22Rv1 (cell line): ENCODE measurements at regions not wholly inside any gene's neighbourhood (a gene's known extent, or its start where the extent isn't known, plus 50 kb on each side); places are given as distances from the start of the nearest gene placed in this dataset.

ENCODE experiments used
- ZFX ChIP-seq: fragments of 450-650 bp; IDR thresholded peaks from 2 replicates; pipeline ENCODE4 v1.6.1; 2017; ENCODE audit warnings: antibody characterized with exemption, borderline replicate concordance
- TF ChIP-seq, protein P1 (sequence below): fragments of 450-650 bp; IDR thresholded peaks from 2 replicates; pipeline ENCODE4 v1.5.1; 2017; ENCODE audit warnings: mild to moderate bottlenecking

DNA sequence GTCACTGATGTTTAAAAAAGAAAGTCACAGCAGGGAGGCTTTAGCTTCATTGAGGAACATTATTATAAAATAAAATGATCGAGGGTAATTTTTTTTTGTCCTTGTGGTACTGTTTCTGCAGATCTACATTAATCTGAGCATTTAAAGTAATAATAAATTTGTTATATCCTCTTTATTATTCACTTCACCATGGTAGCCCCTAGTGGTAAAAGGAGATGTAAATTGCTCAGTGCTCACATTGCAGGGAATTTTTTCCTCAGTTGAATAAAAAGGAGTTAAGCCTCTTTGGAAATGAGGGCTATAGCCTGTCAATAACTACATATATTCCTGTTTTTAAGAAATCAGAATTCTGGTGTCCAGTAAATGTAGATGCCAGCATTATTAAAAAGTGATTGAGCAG, 99.7 kb upstream of the VPREB1 start:
- TF ChIP-seq, protein P1, sequence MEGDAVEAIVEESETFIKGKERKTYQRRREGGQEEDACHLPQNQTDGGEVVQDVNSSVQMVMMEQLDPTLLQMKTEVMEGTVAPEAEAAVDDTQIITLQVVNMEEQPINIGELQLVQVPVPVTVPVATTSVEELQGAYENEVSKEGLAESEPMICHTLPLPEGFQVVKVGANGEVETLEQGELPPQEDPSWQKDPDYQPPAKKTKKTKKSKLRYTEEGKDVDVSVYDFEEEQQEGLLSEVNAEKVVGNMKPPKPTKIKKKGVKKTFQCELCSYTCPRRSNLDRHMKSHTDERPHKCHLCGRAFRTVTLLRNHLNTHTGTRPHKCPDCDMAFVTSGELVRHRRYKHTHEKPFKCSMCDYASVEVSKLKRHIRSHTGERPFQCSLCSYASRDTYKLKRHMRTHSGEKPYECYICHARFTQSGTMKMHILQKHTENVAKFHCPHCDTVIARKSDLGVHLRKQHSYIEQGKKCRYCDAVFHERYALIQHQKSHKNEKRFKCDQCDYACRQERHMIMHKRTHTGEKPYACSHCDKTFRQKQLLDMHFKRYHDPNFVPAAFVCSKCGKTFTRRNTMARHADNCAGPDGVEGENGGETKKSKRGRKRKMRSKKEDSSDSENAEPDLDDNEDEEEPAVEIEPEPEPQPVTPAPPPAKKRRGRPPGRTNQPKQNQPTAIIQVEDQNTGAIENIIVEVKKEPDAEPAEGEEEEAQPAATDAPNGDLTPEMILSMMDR: no peak
- no peak for TF ChIP-seq ZFX
